IPS-15b (cell line): ENCODE measurements at regions not wholly inside any gene's neighbourhood (a gene's known extent, or its start where the extent isn't known, plus 50 kb on each side); places are given as distances from the start of the nearest gene placed in this dataset.
"Not testable (repeated sequence)": the region's sequence is repeated elsewhere in the genome, so short reads cannot be mapped to it uniquely, and the experiment has no call there.

Experiments
- H3K27me3 ChIP-seq: one replicate; pipeline ENCODE4 v1.6.1; 2013; ENCODE audit warnings: low read length; ENCODE audit not compliant: control insufficient read depth, insufficient read depth
- H3K36me3 ChIP-seq: one replicate; pipeline ENCODE4 v1.6.1; 2013; ENCODE audit warnings: low read length; ENCODE audit not compliant: control insufficient read depth, insufficient read depth
- H3K4me1 ChIP-seq: one replicate; pipeline ENCODE4 v1.6.1; 2013; ENCODE audit warnings: mild to moderate bottlenecking, low read length; ENCODE audit not compliant: control insufficient read depth, insufficient read depth
- H3K4me3 ChIP-seq: one replicate; pipeline ENCODE4 v1.5.1; 2013; ENCODE audit warnings: low read depth, low read length
- H3K9ac ChIP-seq: one replicate; pipeline ENCODE4 v1.6.1; 2013; ENCODE audit warnings: low read depth, mild to moderate bottlenecking, low read length
- H3K9me3 ChIP-seq: one replicate; pipeline ENCODE4 v1.6.1; 2013; ENCODE audit warnings: mild to moderate bottlenecking, low read length; ENCODE audit not compliant: control insufficient read depth, insufficient read depth

- H3K4me1 ChIP-seq, result peaks cover 4% of the 10 kb centered on the region
- H3K9ac ChIP-seq, result no peak overlapping the region
- no peaks in the 10 kb centered on the region for H3K9me3 ChIP-seq
- no peak overlapping the region for H3K4me3 ChIP-seq
- H3K36me3 ChIP-seq, result no peaks in the 10 kb centered on the region
- no peaks in the 10 kb centered on the region for H3K27me3 ChIP-seq
Observed at GRCh38 chr4:112026058-112026457, 119.2 kb upstream of the FAM241A start.

- H3K4me1 ChIP-seq, result no peaks in the 10 kb centered on the region
Observed at GRCh38 chr4:112029771-112030171, 115.5 kb upstream of the FAM241A start.

GRCh38 chr4:112031712-112032328 lies 113.4 kb upstream of the FAM241A start:
- Histone ChIP-seq H3K36me3 (no peaks in the 10 kb centered on the region), H3K4me3 (no peak overlapping the region), H3K9me3 (no peaks in the 10 kb centered on the region), H3K4me1 (no peaks in the 10 kb centered on the region), H3K27me3 (no peaks in the 10 kb centered on the region), H3K9ac (no peak overlapping the region)

More at GRCh38 chr4:112029771-112030171, 115.5 kb upstream of the FAM241A start:
- H3K27me3 ChIP-seq, result no peaks in the 10 kb centered on the region
- H3K9me3 ChIP-seq, result no peaks in the 10 kb centered on the region
- no peak overlapping the region for H3K9ac ChIP-seq
- H3K36me3 ChIP-seq, result no peaks in the 10 kb centered on the region
- no peak overlapping the region for H3K4me3 ChIP-seq

- Histone ChIP-seq H3K27me3 (no peaks in the 10 kb centered on the region), H3K9ac (no peak overlapping the region), H3K4me3 (no peak overlapping the region), H3K9me3 (no peaks in the 10 kb centered on the region), H3K36me3 (no peaks in the 10 kb centered on the region), H3K4me1 (no peaks in the 10 kb centered on the region)
Observed at GRCh38 chr4:112036886-112037285, 108.4 kb upstream of the FAM241A start.

GRCh38 chr4:112038861-112039260 lies 106.4 kb upstream of the FAM241A start:
- H3K9me3 ChIP-seq, result no peaks in the 10 kb centered on the region

GRCh38 chr4:112049119-112049518 lies 96.1 kb upstream of the FAM241A start:
- not testable (repeated sequence) for H3K9me3 ChIP-seq, H3K36me3 ChIP-seq, H3K27me3 ChIP-seq, H3K4me1 ChIP-seq, H3K9ac ChIP-seq, H3K4me3 ChIP-seq

More at GRCh38 chr4:112038861-112039260, 106.4 kb upstream of the FAM241A start:
- Histone ChIP-seq H3K36me3 (no peaks in the 10 kb centered on the region), H3K4me1 (no peaks in the 10 kb centered on the region), H3K9ac (no peak overlapping the region), H3K27me3 (no peaks in the 10 kb centered on the region), H3K4me3 (no peak overlapping the region)

- Histone ChIP-seq H3K9me3 (no peaks in the 10 kb centered on the region), H3K9ac (no peak overlapping the region), H3K36me3 (no peaks in the 10 kb centered on the region), H3K4me3 (no peak overlapping the region), H3K27me3 (no peaks in the 10 kb centered on the region), H3K4me1 (no peaks in the 10 kb centered on the region)
Observed at GRCh38 chr4:112053825-112054350, 91.4 kb upstream of the FAM241A start.

- no peaks in the 10 kb centered on the region for H3K36me3 ChIP-seq
- H3K4me1 ChIP-seq, result no peaks in the 10 kb centered on the region
- no peak overlapping the region for H3K9ac ChIP-seq
- no peak overlapping the region for H3K4me3 ChIP-seq
- H3K9me3 ChIP-seq, result no peaks in the 10 kb centered on the region
- H3K27me3 ChIP-seq, result no peaks in the 10 kb centered on the region
Observed at GRCh38 chr4:112055100-112055499, 90.2 kb upstream of the FAM241A start.

GRCh38 chr4:112057470-112057869 lies 87.8 kb upstream of the FAM241A start:
- no peak overlapping the region for H3K9ac ChIP-seq
- H3K4me3 ChIP-seq, result no peak overlapping the region
- H3K4me1 ChIP-seq, result peaks cover 4% of the 10 kb centered on the region
- no peaks in the 10 kb centered on the region for H3K27me3 ChIP-seq
- no peaks in the 10 kb centered on the region for H3K36me3 ChIP-seq
- H3K9me3 ChIP-seq, result no peaks in the 10 kb centered on the region

- Histone ChIP-seq H3K4me1 (peaks cover 4% of the 10 kb centered on the region), H3K27me3 (no peaks in the 10 kb centered on the region), H3K36me3 (no peaks in the 10 kb centered on the region), H3K4me3 (no peak overlapping the region), H3K9me3 (no peaks in the 10 kb centered on the region), H3K9ac (no peak overlapping the region)
Observed at GRCh38 chr4:112058433-112058832, 86.8 kb upstream of the FAM241A start.

- Histone ChIP-seq H3K36me3 (no peaks in the 10 kb centered on the region), H3K27me3 (no peaks in the 10 kb centered on the region), H3K4me3 (no peak overlapping the region), H3K9me3 (no peaks in the 10 kb centered on the region), H3K4me1 (peaks cover 4% of the 10 kb centered on the region), H3K9ac (no peak overlapping the region)
Observed at GRCh38 chr4:112060212-112060611, 85.0 kb upstream of the FAM241A start.

- H3K4me1 ChIP-seq, result peaks cover 4% of the 10 kb centered on the region
- no peak overlapping the region for H3K4me3 ChIP-seq
- no peaks in the 10 kb centered on the region for H3K9me3 ChIP-seq
- no peak overlapping the region for H3K9ac ChIP-seq
- H3K36me3 ChIP-seq, result no peaks in the 10 kb centered on the region
- no peaks in the 10 kb centered on the region for H3K27me3 ChIP-seq
Observed at GRCh38 chr4:112061207-112061817, 83.9 kb upstream of the FAM241A start.
